ENCODE measurements at regions not wholly inside any gene's neighbourhood (a gene's known extent, or its start where the extent isn't known, plus 50 kb on each side); places are given as distances from the start of the nearest gene placed in this dataset.
A peak's percentile ranks its signal among the peaks of the same experiment; 100 is the strongest.
"Not testable (repeated sequence)": the region's sequence is repeated elsewhere in the genome, so short reads cannot be mapped to it uniquely, and the experiment has no call there.

DNA sequence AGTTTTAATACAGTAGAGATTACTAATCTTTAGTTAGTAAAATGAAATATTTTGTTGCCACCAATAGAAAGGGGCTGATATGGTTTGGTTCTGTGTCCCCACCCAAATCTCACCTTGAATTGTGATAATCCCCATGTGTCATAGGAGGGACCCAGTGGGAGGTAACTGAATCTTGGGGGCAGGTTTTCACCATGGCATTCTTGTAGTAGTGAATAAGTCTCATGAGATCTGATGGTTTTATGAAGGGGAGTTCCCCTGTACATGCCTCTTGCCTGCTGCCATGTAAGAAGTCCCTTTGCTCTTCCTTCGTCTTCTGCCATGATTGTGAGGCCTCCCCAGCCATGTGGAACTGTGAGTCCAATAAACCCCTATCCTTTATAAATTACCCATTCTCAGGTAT is 285.9 kb downstream of the BCL2L11 start:
- not testable (repeated sequence) for H4K20me1 ChIP-seq (ENCODE audit: insufficient read depth, poor library complexity, severe bottlenecking); H3K9me3 ChIP-seq (ENCODE audit: low read depth); H3K9me2 ChIP-seq (replicated peaks; ENCODE audit: insufficient read depth); H3K36me3 ChIP-seq (replicated peaks; ENCODE audit: insufficient read depth, low read depth); H3K79me2 ChIP-seq; H3K27me3 ChIP-seq; H2AFZ ChIP-seq; H3K4me1 ChIP-seq (ENCODE audit: insufficient read depth); H3K4me3 ChIP-seq; H3K4me2 ChIP-seq; H3K27ac ChIP-seq; DNase-seq (ENCODE audit: low spot score)
- WGBS (ENCODE audit: low lambda C conversion rate, missing lambda C conversion rate): no CpG with 5 or more reads among the region's 1 CpG

DNA sequence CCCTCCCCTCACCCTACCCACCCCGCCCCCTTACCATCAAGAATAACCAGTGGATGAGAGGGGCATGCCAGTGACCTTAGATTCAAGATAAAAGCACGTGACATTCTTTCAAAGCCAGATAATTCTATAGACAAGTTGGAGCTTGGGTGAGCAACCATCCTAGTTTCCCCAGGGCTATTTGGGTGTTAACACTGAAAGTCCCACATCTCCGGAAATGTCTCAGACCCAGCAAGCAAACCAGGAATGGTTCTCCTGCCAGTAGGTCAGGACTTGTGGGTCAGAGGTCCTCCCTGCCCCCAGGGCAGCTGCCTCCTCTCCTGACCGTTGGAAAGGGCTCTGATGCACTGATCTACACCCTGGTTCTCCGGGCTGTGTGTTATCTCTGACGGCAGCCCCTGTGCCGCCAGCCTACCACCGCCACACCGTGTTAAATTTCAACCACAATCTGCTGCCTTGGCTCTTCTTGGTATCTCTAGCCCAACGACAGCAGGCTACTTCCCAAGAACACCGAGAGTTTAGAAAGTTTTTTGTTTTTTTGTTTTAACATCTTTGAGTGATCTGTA is 287.0 kb downstream of the BCL2L11 start:
- H3K27ac ChIP-seq; H3K9me3 ChIP-seq (ENCODE audit: low read depth); H3K27me3 ChIP-seq; H2AFZ ChIP-seq; H3K4me2 ChIP-seq; H3K79me2 ChIP-seq; H3K9me2 ChIP-seq (replicated peaks; ENCODE audit: insufficient read depth); H3K4me3 ChIP-seq; H3K4me1 ChIP-seq (ENCODE audit: insufficient read depth); DNase-seq (ENCODE audit: low spot score); H4K20me1 ChIP-seq (ENCODE audit: insufficient read depth, poor library complexity, severe bottlenecking); H3K36me3 ChIP-seq (replicated peaks; ENCODE audit: insufficient read depth, low read depth): not testable (repeated sequence)
- 22% methylated on average over 1 of the region's 11 CpGs for WGBS (ENCODE audit: low lambda C conversion rate, missing lambda C conversion rate)

DNA sequence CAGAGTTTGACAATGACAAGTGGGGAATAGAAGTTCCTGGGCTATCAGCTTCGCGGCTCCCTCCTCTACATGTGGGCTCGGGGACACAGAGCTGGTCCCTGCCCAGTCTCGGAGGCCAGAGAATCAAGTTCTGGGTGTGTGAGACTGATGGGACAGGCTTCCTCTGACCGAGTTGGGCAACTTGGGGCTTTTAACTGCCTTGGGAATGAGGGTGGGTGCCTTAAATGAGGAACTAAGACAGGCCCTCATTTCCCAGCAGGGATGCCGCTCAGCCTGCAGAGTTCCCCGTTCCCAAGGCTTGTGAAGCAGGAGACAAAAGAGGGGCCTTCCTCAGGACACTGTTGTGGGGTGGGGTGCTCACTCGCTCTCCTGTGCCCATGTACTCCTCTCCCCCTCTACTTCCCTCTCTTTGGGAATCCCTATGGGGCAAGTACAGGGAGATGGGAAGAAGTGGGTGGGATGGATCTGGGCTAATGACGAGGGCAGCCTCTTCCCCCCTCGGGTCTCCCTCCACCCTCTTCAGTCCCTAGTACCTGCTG is 290.2 kb downstream of the BCL2L11 start:
- not testable (repeated sequence) for H3K9me2 ChIP-seq (replicated peaks; ENCODE audit: insufficient read depth); H3K36me3 ChIP-seq (replicated peaks; ENCODE audit: insufficient read depth, low read depth); H3K4me3 ChIP-seq; H3K27me3 ChIP-seq; H3K9me3 ChIP-seq (ENCODE audit: low read depth); H2AFZ ChIP-seq; H3K27ac ChIP-seq; DNase-seq (ENCODE audit: low spot score); H3K79me2 ChIP-seq; H3K4me1 ChIP-seq (ENCODE audit: insufficient read depth); H3K4me2 ChIP-seq; H4K20me1 ChIP-seq (ENCODE audit: insufficient read depth, poor library complexity, severe bottlenecking)
- 100% methylated on average over 2 of the region's 10 CpGs for WGBS (ENCODE audit: low lambda C conversion rate, missing lambda C conversion rate)

DNA sequence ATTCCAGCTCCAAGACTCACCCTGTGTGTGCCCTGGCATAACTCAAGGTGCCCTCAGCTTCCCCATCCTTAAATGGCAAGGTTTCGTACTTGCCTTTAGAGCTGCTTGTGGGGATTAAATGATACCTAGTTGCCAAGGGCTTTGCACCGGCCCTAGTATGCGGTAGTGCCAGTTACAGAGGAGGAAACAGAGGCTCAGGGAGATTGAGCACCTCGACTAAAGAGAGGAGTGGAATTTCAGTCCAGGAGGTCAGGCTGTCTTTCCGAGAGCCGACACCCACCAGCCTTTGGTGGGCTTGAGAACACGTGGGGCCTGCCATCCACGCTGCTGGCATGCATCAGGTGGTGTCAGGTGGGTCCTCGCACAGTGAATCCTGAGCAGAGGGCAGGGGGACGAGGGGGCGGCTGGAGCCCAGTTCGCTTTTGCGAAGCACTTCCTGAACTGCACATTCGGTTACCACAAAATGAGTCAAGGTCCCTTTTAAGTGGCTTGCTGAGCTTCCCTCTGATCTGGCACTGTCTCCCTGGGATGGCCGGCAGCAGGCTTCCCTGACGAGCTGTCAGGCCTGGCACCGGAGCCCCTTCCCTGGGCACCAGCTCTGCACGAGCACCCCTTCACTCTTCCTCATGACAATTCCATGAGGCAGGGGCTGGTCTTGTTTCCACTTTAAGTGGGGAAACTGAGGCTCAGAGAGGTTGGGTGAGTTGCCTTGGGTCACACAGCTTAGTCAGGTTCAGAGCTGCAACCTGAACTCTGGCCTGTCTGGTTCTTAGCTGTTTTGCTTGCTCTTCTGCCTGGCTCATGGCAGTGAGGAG is 291.4 kb downstream of the BCL2L11 start:
- not testable (repeated sequence) for H2AFZ ChIP-seq; H3K36me3 ChIP-seq (replicated peaks; ENCODE audit: insufficient read depth, low read depth)
- 90% methylated on average over 5 of the region's 18 CpGs for WGBS (ENCODE audit: low lambda C conversion rate, missing lambda C conversion rate)

DNA sequence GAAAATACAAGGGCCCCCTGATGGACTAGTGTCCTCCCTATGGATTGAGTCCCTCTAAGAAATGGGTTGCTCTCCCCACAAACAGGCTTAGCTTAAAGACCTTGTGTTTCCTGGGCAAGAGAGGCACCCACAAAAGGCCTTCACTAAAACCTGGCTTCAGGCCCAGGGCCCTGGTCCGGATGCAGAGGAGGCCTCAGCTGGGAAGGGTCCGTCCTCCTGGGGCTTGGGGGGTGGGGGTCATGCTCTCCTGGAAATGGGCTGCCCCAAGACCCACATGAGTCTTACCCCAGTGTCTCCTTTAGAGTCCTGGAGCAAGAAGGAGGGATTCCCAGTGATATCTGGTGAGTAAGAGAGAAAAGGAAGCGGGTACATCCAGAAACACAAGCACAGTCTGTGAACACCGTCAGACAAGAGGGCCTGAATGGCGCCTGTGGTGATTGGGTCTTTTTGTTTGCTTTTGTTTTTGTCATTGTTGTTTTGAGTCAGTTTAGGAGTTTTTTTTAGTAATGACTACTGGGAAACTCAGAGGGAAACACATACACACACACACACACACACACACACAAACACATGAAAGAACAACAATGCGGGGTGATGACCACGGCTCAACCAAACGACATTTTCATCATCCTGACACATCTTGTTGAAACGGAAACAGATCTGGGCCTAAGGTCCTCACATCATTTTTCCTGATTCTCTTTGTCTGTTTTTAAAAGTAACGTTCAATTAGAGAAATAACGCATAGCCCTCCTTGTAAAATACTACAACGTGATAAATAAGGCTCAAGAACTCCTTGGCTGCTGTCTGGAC is 292.3 kb downstream of the BCL2L11 start:
- 89% methylated on average over 12 of the region's 12 CpGs for WGBS (ENCODE audit: low lambda C conversion rate, missing lambda C conversion rate)
- not testable (repeated sequence) for H3K27ac ChIP-seq; H3K9me2 ChIP-seq (replicated peaks; ENCODE audit: insufficient read depth)

More for the DNA sequence above, 291.4 kb downstream of the BCL2L11 start:
- H3K4me2 ChIP-seq; H3K4me1 ChIP-seq (ENCODE audit: insufficient read depth); DNase-seq (ENCODE audit: low spot score); H3K27ac ChIP-seq; H3K4me3 ChIP-seq; H3K27me3 ChIP-seq; H3K9me2 ChIP-seq (replicated peaks; ENCODE audit: insufficient read depth); H3K79me2 ChIP-seq; H4K20me1 ChIP-seq (ENCODE audit: insufficient read depth, poor library complexity, severe bottlenecking); H3K9me3 ChIP-seq (ENCODE audit: low read depth): not testable (repeated sequence)

DNA sequence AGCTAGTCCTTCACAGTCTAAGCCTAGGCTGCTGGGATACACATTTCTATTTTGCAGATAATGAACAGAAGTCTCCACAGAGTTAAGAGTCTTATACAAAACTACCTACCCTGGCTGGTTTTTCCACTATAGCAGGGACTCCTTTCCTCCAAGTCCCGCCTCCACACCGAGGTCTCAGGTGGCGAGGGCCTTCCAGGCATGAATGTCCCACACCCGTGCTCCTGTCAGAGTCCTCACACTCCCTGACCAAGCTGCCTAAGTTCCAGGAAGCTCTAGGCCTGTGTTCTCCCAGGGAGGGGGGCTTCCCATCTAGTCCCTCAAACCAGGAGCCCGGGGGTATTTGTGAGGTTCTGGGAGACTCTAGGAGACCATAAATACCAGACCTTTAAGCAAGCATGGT is 293.2 kb downstream of the BCL2L11 start:
- WGBS (ENCODE audit: low lambda C conversion rate, missing lambda C conversion rate): 43% methylated on average over 5 of the region's 5 CpGs
- not testable (repeated sequence) for H3K4me3 ChIP-seq; H3K27me3 ChIP-seq; H3K79me2 ChIP-seq; H4K20me1 ChIP-seq (ENCODE audit: insufficient read depth, poor library complexity, severe bottlenecking); H3K36me3 ChIP-seq (replicated peaks; ENCODE audit: insufficient read depth, low read depth); H3K4me2 ChIP-seq; H3K27ac ChIP-seq; H3K9me3 ChIP-seq (ENCODE audit: low read depth); H2AFZ ChIP-seq; H3K9me2 ChIP-seq (replicated peaks; ENCODE audit: insufficient read depth)
- H3K4me1 ChIP-seq (ENCODE audit: insufficient read depth): peaks cover 13% of the 10 kb centered on the region
- DNase-seq (ENCODE audit: low spot score): peak; percentile 16

More for the DNA sequence above, 292.3 kb downstream of the BCL2L11 start:
- H4K20me1 ChIP-seq (ENCODE audit: insufficient read depth, poor library complexity, severe bottlenecking); H3K4me1 ChIP-seq (ENCODE audit: insufficient read depth); H3K79me2 ChIP-seq; DNase-seq (ENCODE audit: low spot score); H2AFZ ChIP-seq; H3K27me3 ChIP-seq; H3K4me2 ChIP-seq; H3K36me3 ChIP-seq (replicated peaks; ENCODE audit: insufficient read depth, low read depth); H3K4me3 ChIP-seq; H3K9me3 ChIP-seq (ENCODE audit: low read depth): not testable (repeated sequence)

DNA sequence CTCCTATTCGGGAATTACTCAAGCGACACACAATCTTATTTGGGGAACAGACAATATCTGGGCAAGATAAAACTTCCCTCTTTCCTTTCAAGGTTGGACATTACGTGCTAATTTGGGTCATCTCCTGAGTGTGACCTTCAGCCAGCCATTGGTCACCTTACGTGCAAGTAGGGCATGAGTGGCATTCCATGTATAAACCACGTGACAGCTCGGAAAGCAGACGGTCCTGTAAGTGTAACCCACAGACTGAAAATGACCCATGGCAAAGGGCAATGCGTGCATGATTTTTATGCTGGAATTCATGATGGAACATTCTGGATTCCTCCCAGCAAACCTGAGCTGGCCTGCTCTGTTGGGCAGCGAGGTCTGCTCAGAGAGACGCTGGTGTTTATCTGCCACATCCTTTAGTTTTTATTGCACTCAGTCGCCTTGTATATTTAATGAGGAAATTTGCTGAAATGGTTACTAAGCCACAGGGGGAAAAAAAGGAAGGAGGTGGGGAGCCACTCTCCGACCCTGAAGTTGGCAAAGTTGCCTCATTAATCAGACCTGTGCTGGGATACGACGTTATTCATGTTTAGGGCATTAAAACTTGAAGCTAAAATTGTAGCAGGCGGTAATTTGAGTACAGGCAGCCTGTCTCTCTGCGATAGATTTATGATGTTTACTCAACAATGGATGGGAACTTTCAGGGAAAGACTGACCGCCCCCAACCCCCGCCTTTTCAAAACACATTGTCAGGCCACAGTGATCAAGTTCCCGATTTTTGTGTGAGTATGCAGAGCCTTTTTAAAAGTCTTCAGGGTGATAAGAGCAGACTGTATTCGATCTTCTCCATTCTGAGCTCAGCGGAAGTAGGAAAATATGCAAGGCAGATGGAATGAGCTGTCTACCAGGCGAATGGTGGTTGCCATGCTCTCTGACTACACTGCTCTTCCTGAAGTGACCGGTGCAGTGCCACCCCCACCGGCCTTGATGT is 295.3 kb downstream of the BCL2L11 start:
- H3K9me3 ChIP-seq (ENCODE audit: low read depth); H3K4me2 ChIP-seq; H3K36me3 ChIP-seq (replicated peaks; ENCODE audit: insufficient read depth, low read depth); H3K27ac ChIP-seq; H3K79me2 ChIP-seq; H3K9me2 ChIP-seq (replicated peaks; ENCODE audit: insufficient read depth); H3K4me3 ChIP-seq; H3K27me3 ChIP-seq; H2AFZ ChIP-seq; H4K20me1 ChIP-seq (ENCODE audit: insufficient read depth, poor library complexity, severe bottlenecking): not testable (repeated sequence)
- peak; percentile 5 for DNase-seq (ENCODE audit: low spot score)
- WGBS (ENCODE audit: low lambda C conversion rate, missing lambda C conversion rate): 45% methylated on average over 12 of the region's 24 CpGs
- peaks cover 13% of the 10 kb centered on the region for H3K4me1 ChIP-seq (ENCODE audit: insufficient read depth)

DNA sequence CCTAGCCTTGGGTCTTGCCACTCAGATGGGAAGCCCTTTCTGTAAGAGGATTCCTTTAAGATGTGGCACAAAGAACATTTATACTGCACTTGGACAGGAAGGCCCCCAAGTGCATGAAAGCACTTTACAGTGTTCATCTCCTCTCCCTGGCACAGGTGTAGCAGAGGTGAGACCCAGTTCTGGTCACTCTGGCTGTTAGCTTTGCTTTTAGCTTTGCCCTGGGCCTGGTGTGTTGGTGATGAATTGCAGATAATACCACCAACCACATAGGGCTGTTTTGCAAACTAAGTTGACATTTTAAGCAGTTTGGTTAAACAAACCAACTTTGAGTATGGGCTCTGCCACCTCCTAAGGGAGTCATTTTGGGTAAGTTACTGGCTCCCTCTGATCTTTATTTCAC is 296.3 kb downstream of the BCL2L11 start:
- H4K20me1 ChIP-seq (ENCODE audit: insufficient read depth, poor library complexity, severe bottlenecking); H3K27ac ChIP-seq; H3K9me2 ChIP-seq (replicated peaks; ENCODE audit: insufficient read depth); H3K4me3 ChIP-seq; H3K9me3 ChIP-seq (ENCODE audit: low read depth); H2AFZ ChIP-seq; H3K4me2 ChIP-seq; H3K27me3 ChIP-seq; DNase-seq (ENCODE audit: low spot score); H3K36me3 ChIP-seq (replicated peaks; ENCODE audit: insufficient read depth, low read depth); H3K79me2 ChIP-seq: not testable (repeated sequence)
- H3K4me1 ChIP-seq (ENCODE audit: insufficient read depth): peaks cover 13% of the 10 kb centered on the region
